Kidney (tissue), 13 donors: ENCODE measurements at regions not wholly inside any gene's neighbourhood (a gene's known extent, or its start where the extent isn't known, plus 50 kb on each side); places are given as distances from the start of the nearest gene placed in this dataset.
A peak's percentile ranks its signal among the peaks of the same experiment; 100 is the strongest.

Source experiments
- DNase-seq, 5 donors: peaks; one replicate each; pipeline ENCODE4 v3.0.0-alpha.2; 2013 to 2020
- FAIRE-seq: peaks from 2 replicates; lab custom pipeline; 2012; peaks lifted over from hg19 to GRCh38; lab: Jason Lieb, UNC
- H3K27ac ChIP-seq, 2 donors: one replicate each; pipeline ENCODE4 v1.7.0; 2013; ENCODE audit warnings: low read depth in 2 of 2, low read length in 2 of 2, inconsistent platforms in 1 of 2
- H3K27me3 ChIP-seq: one replicate; pipeline ENCODE4 v1.7.1; 2013; ENCODE audit warnings: low read length, inconsistent platforms; ENCODE audit not compliant: control insufficient read depth, insufficient read depth
- H3K36me3 ChIP-seq, 3 donors: one replicate each; pipeline versions ENCODE4 v1.7.0 to v1.7.1; 2013; ENCODE audit warnings: low read length in 3 of 3, control low read depth in 1 of 3, inconsistent platforms in 1 of 3; ENCODE audit not compliant: insufficient read depth in 3 of 3, control insufficient read depth in 2 of 3
- H3K4me1 ChIP-seq, 3 donors: one replicate each; pipeline versions ENCODE4 v1.7.0 to v1.7.1; 2013; ENCODE audit warnings: low read length in 3 of 3, inconsistent platforms in 1 of 3, low read depth in 1 of 3; ENCODE audit not compliant: control insufficient read depth in 2 of 3, insufficient read depth in 2 of 3
- H3K4me3 ChIP-seq, 3 donors: one replicate each; pipeline versions ENCODE4 v1.7.0 to v1.8.1; 2013; ENCODE audit warnings: low read length in 3 of 3, control low read depth in 1 of 3, inconsistent platforms in 1 of 3
- H3K9ac ChIP-seq, 3 donors: one replicate each; pipeline versions ENCODE4 v1.7.0 to v1.7.1; 2013; ENCODE audit warnings: low read length in 3 of 3, control low read depth in 1 of 3, inconsistent platforms in 1 of 3
- H3K9me3 ChIP-seq, 3 donors: one replicate each; pipeline versions ENCODE4 v1.7.0 to v1.7.1; 2013; ENCODE audit warnings: low read length in 3 of 3, control low read depth in 1 of 3, inconsistent platforms in 1 of 3; ENCODE audit not compliant: control insufficient read depth in 2 of 3, insufficient read depth in 1 of 3
- intact Hi-C: fragments of 100-400 bp; cut with DNase I; formaldehyde crosslinking; loops from one replicate; pipeline ENCODE4 v1.11.1; 2022
- TF ChIP-seq, protein P1 (sequence below): IDR thresholded peaks from 3 replicates; pipeline ENCODE4 v1.5.1; 2012; ENCODE audit warnings: mild to moderate bottlenecking, moderate library complexity, borderline replicate concordance; ENCODE audit not compliant: insufficient read depth; ENCODE audit errors: extremely low read depth
- donor health status: control.
- donor health status: control.
- donor health status: control.
- donor health status: control.
- donor health status: control.
- donor health status: DM: yes; HTN: yes; CAD: no.
- donor health status: Normal renal cell carcinoma (clear cell type).

DNA sequence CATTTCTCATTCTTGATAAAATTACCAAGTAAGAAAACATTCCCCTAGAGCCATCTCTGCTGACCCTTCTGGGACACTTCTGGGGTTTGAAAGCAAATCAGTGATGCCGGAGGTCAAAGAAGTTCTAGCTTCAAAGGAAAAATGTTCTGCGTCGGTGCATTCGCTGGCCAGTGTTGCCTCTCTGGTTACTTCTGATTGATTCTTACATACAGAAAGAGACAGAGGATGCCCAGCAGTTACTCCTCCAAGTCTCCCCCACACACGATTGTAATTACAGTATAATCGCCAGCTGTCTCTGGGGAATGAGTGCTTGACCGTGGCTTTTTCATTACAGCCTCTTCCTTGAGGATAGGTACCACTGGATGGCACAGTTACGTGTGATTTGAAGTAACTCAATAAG lies 150.9 kb downstream of the SNX19 start:
- TF ChIP-seq, protein P1, sequence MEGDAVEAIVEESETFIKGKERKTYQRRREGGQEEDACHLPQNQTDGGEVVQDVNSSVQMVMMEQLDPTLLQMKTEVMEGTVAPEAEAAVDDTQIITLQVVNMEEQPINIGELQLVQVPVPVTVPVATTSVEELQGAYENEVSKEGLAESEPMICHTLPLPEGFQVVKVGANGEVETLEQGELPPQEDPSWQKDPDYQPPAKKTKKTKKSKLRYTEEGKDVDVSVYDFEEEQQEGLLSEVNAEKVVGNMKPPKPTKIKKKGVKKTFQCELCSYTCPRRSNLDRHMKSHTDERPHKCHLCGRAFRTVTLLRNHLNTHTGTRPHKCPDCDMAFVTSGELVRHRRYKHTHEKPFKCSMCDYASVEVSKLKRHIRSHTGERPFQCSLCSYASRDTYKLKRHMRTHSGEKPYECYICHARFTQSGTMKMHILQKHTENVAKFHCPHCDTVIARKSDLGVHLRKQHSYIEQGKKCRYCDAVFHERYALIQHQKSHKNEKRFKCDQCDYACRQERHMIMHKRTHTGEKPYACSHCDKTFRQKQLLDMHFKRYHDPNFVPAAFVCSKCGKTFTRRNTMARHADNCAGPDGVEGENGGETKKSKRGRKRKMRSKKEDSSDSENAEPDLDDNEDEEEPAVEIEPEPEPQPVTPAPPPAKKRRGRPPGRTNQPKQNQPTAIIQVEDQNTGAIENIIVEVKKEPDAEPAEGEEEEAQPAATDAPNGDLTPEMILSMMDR, result no peak
- no peak overlapping the region for H3K9ac ChIP-seq
- no peak overlapping the region for H3K4me3 ChIP-seq
- no peak overlapping the region for H3K27ac ChIP-seq
- no peaks in the 10 kb centered on the region for H3K27me3 ChIP-seq
- peaks cover 0 to 7% (median 2%) of the 10 kb centered on the region in 3 donors for H3K4me1 ChIP-seq
- peaks cover 0 to 3% (median 0%) of the 10 kb centered on the region in 3 donors for H3K9me3 ChIP-seq
- H3K36me3 ChIP-seq, result no peaks in the 10 kb centered on the region
- DNase-seq (peak in 4 of 5 donors; percentile 86 to 97 (median 92)), FAIRE-seq (no peak)
- intact Hi-C loops, result no loop called here

GRCh38 chr11:130765951-130766649 lies 150.2 kb downstream of the SNX19 start:
- Histone ChIP-seq H3K27ac (no peak overlapping the region), H3K9me3 (peaks cover 0 to 3% (median 0%) of the 10 kb centered on the region in 3 donors), H3K27me3 (no peaks in the 10 kb centered on the region), H3K4me1 (peaks cover 0 to 7% (median 2%) of the 10 kb centered on the region in 3 donors), H3K4me3 (no peak overlapping the region), H3K9ac (no peak overlapping the region), H3K36me3 (no peaks in the 10 kb centered on the region)
- DNase-seq (peak in 1 of 5 donors; percentile 39), FAIRE-seq (no peak)
- TF ChIP-seq, protein P1, result no peak
- intact Hi-C loops, result no loop called here

GRCh38 chr11:130766650-130767565 lies 149.4 kb downstream of the SNX19 start:
- FAIRE-seq, result no peak

More at GRCh38 chr11:130766650-130767565, 149.4 kb downstream of the SNX19 start:
- DNase-seq, result no peak
- Histone ChIP-seq H3K27me3 (no peaks in the 10 kb centered on the region), H3K27ac (no peak overlapping the region), H3K4me1 (peaks cover 0 to 7% (median 2%) of the 10 kb centered on the region in 3 donors), H3K36me3 (no peaks in the 10 kb centered on the region), H3K9ac (no peak overlapping the region), H3K9me3 (peaks cover 0 to 3% (median 0%) of the 10 kb centered on the region in 3 donors), H3K4me3 (no peak overlapping the region)
- TF ChIP-seq, protein P1, result no peak
- intact Hi-C loops, result no loop called here
